HCT116 (cell line): ENCODE measurements at regions not wholly inside any gene's neighbourhood (a gene's known extent, or its start where the extent isn't known, plus 50 kb on each side); places are given as distances from the start of the nearest gene placed in this dataset.

Source experiments
- ATAC-seq: fragments of 200-7000 bp; cut with Tn5 transposase; 2 replicates; pipeline ENCODE4 v1.9.1; 2020; ENCODE audit warnings: mild to moderate bottlenecking, moderate library complexity
- BruUV-seq: library from RNA; stranded (reverse); fragments of 400-500 nt; replicated peaks from 2 replicates; lab custom pipeline; 2021; lab: Mats Ljungman, UMichigan
- CTCF ChIA-PET: fragments of 300-600 bp; sonication (Branson Sonifier 250); formaldehyde crosslinking; loops from one replicate; lab custom pipeline; 2021; ENCODE audit warnings: antibody characterized with exemption; lab: Charles Lee
- POLR2A ChIA-PET: fragments of 300-600, 350-600 bp; sonication (Branson Sonifier 250); formaldehyde crosslinking; loops from one replicate; lab custom pipeline; 2021; ENCODE audit warnings: antibody characterized with exemption; lab: Charles Lee
- RAD21 ChIA-PET, 2 experiments: fragments of 300-600 bp; sonication (Branson Sonifier 250); formaldehyde crosslinking; loops; one replicate each; lab custom pipeline; 2023; ENCODE audit warnings: low total read pairs in 2 of 2; ENCODE audit not compliant: uncharacterized antibody in 2 of 2, unreplicated experiment in 2 of 2, low non-redundant PET in 1 of 2; lab: Charles Lee
- DNase-seq: peaks from one replicate; pipeline ENCODE4 v3.0.0-alpha.2; 2010; ENCODE audit warnings: low read depth, low spot score
- H2AFZ ChIP-seq: fragments of 200-600 bp; shearing (Covaris generic), sonication (generic); 2 replicates; pipeline ENCODE4 v1.6.1; 2017; ENCODE audit warnings: low read depth, mixed run types, mixed read lengths, antibody characterized with exemption, low read length; ENCODE audit not compliant: poor library complexity, severe bottlenecking
- H3K27ac ChIP-seq: 2 replicates; pipeline ENCODE4 v1.5.1; 2012; ENCODE audit warnings: low read depth, low read length
- H3K27me3 ChIP-seq: fragments of 200-600 bp; sonication (generic); 2 replicates; pipeline ENCODE4 v1.6.1; 2016; ENCODE audit warnings: mixed run types, low read length, mixed read lengths; ENCODE audit not compliant: insufficient read depth
- H3K36me3 ChIP-seq, 2 experiments: fragments of 200-500 bp in 1 of 2; fragments of 200-600 bp in 1 of 2; sonication (Bioruptor generic) in 1 of 2; sonication (generic) in 1 of 2; 2 replicates each; pipeline versions ENCODE4 v1.5.1 to v1.6.1; 2014 to 2016; ENCODE audit warnings: low read length in 2 of 2, inconsistent platforms in 1 of 2, mixed read lengths in 1 of 2, mixed run types in 1 of 2; ENCODE audit not compliant: insufficient read depth in 2 of 2, control insufficient read depth in 1 of 2
- H3K4me1 ChIP-seq, 2 experiments: fragments of 200-600 bp in 1 of 2; sonication (generic) in 1 of 2; 2 replicates each; pipeline versions ENCODE4 v1.5.1 to v1.6.1; 2012 to 2017; ENCODE audit warnings: low read length in 2 of 2, inconsistent platforms in 1 of 2, mild to moderate bottlenecking in 1 of 2, mixed read lengths in 1 of 2, mixed run types in 1 of 2, moderate library complexity in 1 of 2; ENCODE audit not compliant: insufficient read depth in 2 of 2, control insufficient read depth in 1 of 2
- H3K4me2 ChIP-seq: fragments of 200-600 bp; sonication (generic); 2 replicates; pipeline ENCODE4 v1.6.1; 2017; ENCODE audit warnings: mixed run types, low read length, mixed read lengths
- H3K4me3 ChIP-seq, 2 experiments: fragments of 200-600 bp in 1 of 2; sonication (generic) in 1 of 2; replicated peaks in 1 of 2; 2 replicates each; pipeline ENCODE4 v1.5.1; 2011 to 2016; ENCODE audit warnings: low read length in 2 of 2, control low read depth in 1 of 2, low read depth in 1 of 2, mild to moderate bottlenecking in 1 of 2, mixed read lengths in 1 of 2, mixed run types in 1 of 2
- H3K79me2 ChIP-seq: fragments of 200-600 bp; sonication (generic); 2 replicates; pipeline ENCODE4 v1.6.1; 2017; ENCODE audit warnings: mild to moderate bottlenecking, mixed run types, low read length, moderate library complexity, mixed read lengths; ENCODE audit not compliant: insufficient read depth
- H3K9ac ChIP-seq: fragments of 200-600 bp; sonication (generic); 2 replicates; pipeline ENCODE4 v1.6.1; 2016; ENCODE audit warnings: low read length, mixed read lengths
- H3K9me2 ChIP-seq: fragments of 200-600 bp; sonication (generic), shearing (Covaris generic); 2 replicates; pipeline ENCODE4 v1.6.1; 2017; ENCODE audit warnings: mixed run types, mild to moderate bottlenecking, moderate library complexity; ENCODE audit not compliant: insufficient read depth
- H3K9me3 ChIP-seq, 2 experiments: fragments of 200-500 bp in 1 of 2; fragments of 200-600 bp in 1 of 2; sonication (Bioruptor generic) in 1 of 2; sonication (generic) in 1 of 2; 2 replicates each; pipeline ENCODE4 v1.6.1; 2014 to 2017; ENCODE audit warnings: low read length in 2 of 2, mixed read lengths in 2 of 2, inconsistent platforms in 1 of 2, low read depth in 1 of 2, mild to moderate bottlenecking in 1 of 2, mixed run types in 1 of 2, moderate library complexity in 1 of 2; ENCODE audit not compliant: control insufficient read depth in 1 of 2, insufficient read depth in 1 of 2
- H4K20me1 ChIP-seq: fragments of 200-600 bp; sonication (generic), shearing (Covaris generic); 2 replicates; pipeline ENCODE4 v1.6.1; 2017; ENCODE audit warnings: mixed run types, mild to moderate bottlenecking, moderate library complexity; ENCODE audit not compliant: insufficient read depth
- CTCF ChIP-seq, 3 experiments: fragments of 200-600 bp in 1 of 3; sonication (generic) in 1 of 3; IDR thresholded peaks in 2 of 3; conservative IDR thresholded peaks in 1 of 3; 2 replicates each; pipeline ENCODE4 v1.5.1; 2012 to 2017; ENCODE audit warnings: low read depth in 2 of 3, low read length in 2 of 3, antibody characterized with exemption in 1 of 3, borderline replicate concordance in 1 of 3, control low read depth in 1 of 3, mild to moderate bottlenecking in 1 of 3, mixed read lengths in 1 of 3, mixed run types in 1 of 3, moderate library complexity in 1 of 3; ENCODE audit not compliant: insufficient read depth in 1 of 3
- TCF7L2 ChIP-seq: IDR thresholded peaks from 2 replicates; pipeline ENCODE4 v1.7.0; 2011; ENCODE audit warnings: borderline replicate concordance, inconsistent platforms; ENCODE audit not compliant: insufficient read depth, insufficient read length; ENCODE audit errors: extremely low read depth
- ZBTB33 ChIP-seq: IDR thresholded peaks from 2 replicates; pipeline ENCODE4 v1.6.1; 2011; ENCODE audit warnings: mild to moderate bottlenecking, low read length, moderate library complexity; ENCODE audit not compliant: insufficient replicate concordance; ENCODE audit errors: extremely low read depth
- ZFX ChIP-seq: fragments of 450-650 bp; IDR thresholded peaks from 2 replicates; pipeline ENCODE4 v1.6.1; 2017
- ZNF274 ChIP-seq: fragments of 200-500 bp; sonication (Bioruptor generic); IDR thresholded peaks from 2 replicates; pipeline ENCODE4 v1.6.1; 2014; ENCODE audit warnings: mild to moderate bottlenecking, low read depth, low read length, inconsistent platforms
- intact Hi-C: fragments of 100-400 bp; cut with micrococcal nuclease; formaldehyde crosslinking; loops from 2 replicates; pipeline ENCODE4 v1.10.0; 2022

GRCh38 chr21:31399591-31399990, 55.5 kb upstream of the TIAM1 start:
- intact Hi-C loops = no loop called here
- no peak overlapping the region for H2AFZ ChIP-seq
- no peak for ATAC-seq
- TF ChIP-seq CTCF (IDR thresholded peaks at IDR 0.05 in 2 of 3, conservative IDR thresholded peaks at IDR 0.05 in 1 of 3; ENCODE audit: borderline replicate concordance in 1 of 3, insufficient read depth in 1 of 3, low read depth in 2 of 3, low read length in 2 of 3) (no peak), ZNF274 (no peak), TCF7L2 (no peak), ZBTB33 (no peak), ZFX (no peak)
- TF ChIP-seq, all 23 proteins: peak for 0
- Histone ChIP-seq H3K9me2 (no peaks in the 10 kb centered on the region), H3K9me3 (no peaks in the 10 kb centered on the region), H3K4me2 (no peak overlapping the region), H3K36me3 (no peaks in the 10 kb centered on the region), H3K79me2 (no peaks in the 10 kb centered on the region), H4K20me1 (no peaks in the 10 kb centered on the region), H3K4me3 (no peak overlapping the region), H3K27me3 (no peaks in the 10 kb centered on the region), H3K27ac (no peak overlapping the region), H3K4me1 (peaks cover 9 to 17% of the 10 kb centered on the region in 2 experiments; a peak in 3 of 4 replicates), H3K9ac (no peak overlapping the region)
- DNase-seq = no peak
- no TSS peak for BruUV-seq
- CTCF ChIA-PET = interaction anchor here (0.6 to 1.3 kb wide), 3 partner anchors 24 to 60 kb away, joined by 3 to 4 read pairs (median 3); no protein-coding TSS in a partner anchor
- RAD21 ChIA-PET = no interaction called here
- POLR2A ChIA-PET = no interaction called here
